Osteocyte (in vitro differentiated cells): ENCODE measurements at regions not wholly inside any gene's neighbourhood (a gene's known extent, or its start where the extent isn't known, plus 50 kb on each side); places are given as distances from the start of the nearest gene placed in this dataset.
"Not testable (repeated sequence)": the region's sequence is repeated elsewhere in the genome, so short reads cannot be mapped to it uniquely, and the experiment has no call there.

Source experiments
- DNase-seq: peaks from one replicate; pipeline ENCODE4 v3.0.0; 2021; ENCODE audit warnings: mixed read lengths; ENCODE audit not compliant: unreplicated experiment; ENCODE audit errors: extremely low spot score
- H3K27ac Mint-ChIP-seq: one replicate; pipeline ENCODE4 v1.8.0; 2021; ENCODE audit warnings: mild to moderate bottlenecking, mixed read lengths; ENCODE audit not compliant: unreplicated experiment
- H3K27me3 Mint-ChIP-seq: one replicate; pipeline ENCODE4 v1.8.0; 2021; ENCODE audit warnings: mixed read lengths; ENCODE audit not compliant: unreplicated experiment
- H3K36me3 Mint-ChIP-seq: one replicate; pipeline ENCODE4 v1.8.0; 2021; ENCODE audit warnings: mixed read lengths; ENCODE audit not compliant: unreplicated experiment
- H3K4me1 Mint-ChIP-seq: one replicate; pipeline ENCODE4 v1.8.0; 2021; ENCODE audit warnings: mixed read lengths; ENCODE audit not compliant: unreplicated experiment
- H3K4me3 Mint-ChIP-seq: one replicate; pipeline ENCODE4 v1.8.0; 2021; ENCODE audit warnings: mild to moderate bottlenecking, moderate library complexity, mixed read lengths; ENCODE audit not compliant: unreplicated experiment
- H3K9me3 Mint-ChIP-seq: one replicate; pipeline ENCODE4 v1.8.0; 2021; ENCODE audit warnings: mixed read lengths; ENCODE audit not compliant: unreplicated experiment
- TF ChIP-seq, protein P1 (sequence below): fragments of 200-600 bp; sonication (generic); IDR thresholded peaks from 2 replicates; pipeline ENCODE4 v1.5.0; 2021; ENCODE audit warnings: antibody characterized with exemption, mild to moderate bottlenecking, moderate library complexity

DNA sequence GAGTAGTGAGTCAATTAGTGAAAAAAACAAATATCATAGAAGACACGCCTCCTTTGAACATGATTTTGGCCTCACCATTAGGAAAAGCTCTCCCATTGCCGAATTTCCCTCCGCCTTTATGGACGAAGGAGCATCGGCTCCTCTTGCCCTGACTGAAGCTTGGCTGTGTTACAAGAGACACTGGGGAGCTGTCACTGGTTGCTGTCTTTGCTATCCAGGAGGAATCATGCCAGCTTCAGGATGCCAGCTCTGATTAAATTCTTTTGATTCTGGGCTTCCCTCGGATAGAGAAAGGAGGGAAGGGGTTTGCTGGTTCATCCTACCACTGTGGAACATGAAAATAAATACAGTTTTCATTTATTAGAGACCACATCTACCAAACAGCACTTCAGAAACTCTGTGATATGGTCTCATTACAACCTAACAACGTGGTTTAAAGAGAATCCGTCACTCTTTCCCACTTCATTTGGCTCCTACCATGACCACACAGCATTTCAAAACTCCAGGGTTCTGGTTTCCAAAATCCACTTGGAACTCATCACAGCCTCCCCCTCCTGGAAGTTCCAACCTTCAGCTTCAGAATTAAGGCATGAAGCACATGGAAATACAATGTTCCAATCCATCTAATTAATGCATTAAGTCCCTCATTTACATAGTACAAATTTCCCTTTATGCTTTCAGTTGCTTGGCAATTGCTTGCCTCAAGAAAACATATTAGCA is 446.0 kb downstream of the EFNB2 start:
- DNase-seq, result no peak
- Mint-ChIP-seq H3K36me3 (no peaks in the 10 kb centered on the region), H3K9me3 (no peaks in the 10 kb centered on the region), H3K27ac (no peak overlapping the region), H3K4me1 (peaks cover 5% of the 10 kb centered on the region), H3K27me3 (no peaks in the 10 kb centered on the region), H3K4me3 (no peak overlapping the region)
- TF ChIP-seq, protein P1, sequence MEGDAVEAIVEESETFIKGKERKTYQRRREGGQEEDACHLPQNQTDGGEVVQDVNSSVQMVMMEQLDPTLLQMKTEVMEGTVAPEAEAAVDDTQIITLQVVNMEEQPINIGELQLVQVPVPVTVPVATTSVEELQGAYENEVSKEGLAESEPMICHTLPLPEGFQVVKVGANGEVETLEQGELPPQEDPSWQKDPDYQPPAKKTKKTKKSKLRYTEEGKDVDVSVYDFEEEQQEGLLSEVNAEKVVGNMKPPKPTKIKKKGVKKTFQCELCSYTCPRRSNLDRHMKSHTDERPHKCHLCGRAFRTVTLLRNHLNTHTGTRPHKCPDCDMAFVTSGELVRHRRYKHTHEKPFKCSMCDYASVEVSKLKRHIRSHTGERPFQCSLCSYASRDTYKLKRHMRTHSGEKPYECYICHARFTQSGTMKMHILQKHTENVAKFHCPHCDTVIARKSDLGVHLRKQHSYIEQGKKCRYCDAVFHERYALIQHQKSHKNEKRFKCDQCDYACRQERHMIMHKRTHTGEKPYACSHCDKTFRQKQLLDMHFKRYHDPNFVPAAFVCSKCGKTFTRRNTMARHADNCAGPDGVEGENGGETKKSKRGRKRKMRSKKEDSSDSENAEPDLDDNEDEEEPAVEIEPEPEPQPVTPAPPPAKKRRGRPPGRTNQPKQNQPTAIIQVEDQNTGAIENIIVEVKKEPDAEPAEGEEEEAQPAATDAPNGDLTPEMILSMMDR, result no peak

- Mint-ChIP-seq H3K4me3 (no peak overlapping the region), H3K36me3 (no peaks in the 10 kb centered on the region), H3K9me3 (no peaks in the 10 kb centered on the region), H3K27me3 (no peaks in the 10 kb centered on the region), H3K27ac (no peak overlapping the region), H3K4me1 (peaks cover 10% of the 10 kb centered on the region)
- DNase-seq, result no peak
- TF ChIP-seq, protein P1, result no peak
Measured at GRCh38 chr13:106088085-106088484, 447.4 kb downstream of the EFNB2 start.

DNA sequence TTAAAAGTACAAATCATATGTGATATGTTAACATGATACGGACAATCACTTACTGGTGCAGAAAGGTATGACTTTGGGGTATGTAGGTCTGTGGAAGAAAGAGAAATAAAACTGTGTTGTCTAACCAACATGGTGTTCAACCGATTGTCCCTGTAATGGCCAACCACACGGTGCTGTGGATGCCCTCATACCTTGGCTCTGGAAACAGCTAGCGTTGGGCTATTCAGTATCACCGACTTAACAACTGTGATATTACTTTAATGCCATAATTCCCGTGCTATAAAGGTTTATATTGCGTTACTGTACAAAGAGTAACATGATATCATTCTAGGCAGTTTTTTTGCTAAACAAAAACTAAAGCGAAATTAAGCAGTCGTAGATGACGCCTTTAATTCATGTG is 448.3 kb downstream of the EFNB2 start:
- H3K27ac Mint-ChIP-seq, result no peak overlapping the region
- H3K27me3 Mint-ChIP-seq, result no peaks in the 10 kb centered on the region
- H3K9me3 Mint-ChIP-seq, result no peaks in the 10 kb centered on the region

DNA sequence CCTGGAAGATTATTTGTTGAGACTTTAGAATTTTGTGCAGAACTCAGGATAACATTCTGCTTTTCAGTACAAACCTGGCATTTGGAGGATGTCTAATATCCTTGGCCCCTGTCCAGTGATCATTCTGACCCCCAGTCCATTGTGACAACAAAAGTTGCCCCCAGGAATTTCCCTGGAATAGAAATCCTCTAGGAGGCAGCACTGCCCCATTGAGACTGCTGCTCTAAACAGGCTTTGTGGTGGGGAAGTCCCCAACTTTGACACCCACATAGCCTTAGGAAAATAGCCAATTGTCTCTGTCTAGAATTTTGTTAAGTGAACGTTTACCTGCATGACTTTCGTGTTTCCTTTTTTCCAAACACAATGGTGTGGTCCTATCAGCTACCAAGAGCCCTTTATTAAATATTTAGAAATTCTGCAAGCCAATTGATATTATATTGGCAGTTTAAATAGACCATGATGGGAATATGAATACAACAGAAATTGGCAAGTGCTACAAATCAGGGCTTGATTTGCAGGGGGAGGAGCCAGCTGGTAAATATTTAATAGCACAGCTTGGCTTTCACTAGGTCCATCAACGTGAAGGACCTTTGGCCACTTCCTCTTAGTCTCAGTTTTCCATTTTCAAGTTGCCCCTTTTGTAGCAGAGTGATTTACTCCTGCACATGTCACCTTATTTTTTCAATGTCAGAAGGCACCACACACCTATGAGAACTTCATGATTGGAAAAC is 451.7 kb downstream of the EFNB2 start:
- no peak for DNase-seq
- H3K9me3 Mint-ChIP-seq, result peaks cover 8% of the 10 kb centered on the region
- no peak overlapping the region for H3K4me3 Mint-ChIP-seq
- peaks cover 16% of the 10 kb centered on the region for H3K4me1 Mint-ChIP-seq
- H3K36me3 Mint-ChIP-seq, result peaks cover 3% of the 10 kb centered on the region
- no peaks in the 10 kb centered on the region for H3K27me3 Mint-ChIP-seq
- TF ChIP-seq, protein P1, result peak; percentile 63
- H3K27ac Mint-ChIP-seq, result no peak overlapping the region

More for the DNA sequence above, 448.3 kb downstream of the EFNB2 start:
- no peaks in the 10 kb centered on the region for H3K36me3 Mint-ChIP-seq
- H3K4me1 Mint-ChIP-seq, result peaks cover 10% of the 10 kb centered on the region
- TF ChIP-seq, protein P1, result no peak
- no peak overlapping the region for H3K4me3 Mint-ChIP-seq
- no peak for DNase-seq

DNA sequence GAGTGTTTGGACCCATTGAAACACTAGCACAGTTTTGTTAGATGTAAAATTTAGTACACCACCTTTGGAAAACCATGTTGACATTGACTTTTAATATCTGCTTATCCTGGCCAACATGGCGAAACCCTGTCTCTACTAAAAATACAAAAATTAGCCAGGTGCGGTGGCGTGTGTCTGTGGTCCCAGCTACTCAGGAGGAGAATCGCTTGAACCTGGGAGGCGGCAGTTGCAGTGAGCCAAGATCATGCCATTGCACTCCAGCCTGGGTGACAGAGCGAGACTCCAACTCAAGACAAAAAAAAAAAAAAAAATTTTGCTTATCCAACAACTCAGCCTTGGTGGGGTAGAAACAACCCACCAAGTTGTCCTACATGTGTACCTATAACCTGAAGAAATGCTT is 454.2 kb downstream of the EFNB2 start:
- peaks cover 11% of the 10 kb centered on the region for H3K4me1 Mint-ChIP-seq
- not testable (repeated sequence) for H3K27ac Mint-ChIP-seq, H3K9me3 Mint-ChIP-seq, H3K27me3 Mint-ChIP-seq, H3K36me3 Mint-ChIP-seq, H3K4me3 Mint-ChIP-seq, DNase-seq
